Breast epithelium (tissue), 4 donors: ENCODE measurements at regions not wholly inside any gene's neighbourhood (a gene's known extent, or its start where the extent isn't known, plus 50 kb on each side); places are given as distances from the start of the nearest gene placed in this dataset.
"Not testable (repeated sequence)": the region's sequence is repeated elsewhere in the genome, so short reads cannot be mapped to it uniquely, and the experiment has no call there.

ENCODE experiments used
- DNase-seq, 2 donors: peaks; one replicate each; pipeline ENCODE4 v3.0.0-alpha.2; 2019; ENCODE audit warnings: low spot score in 2 of 2
- H3K27ac ChIP-seq, 2 donors: fragments of 200-600 bp; sonication (generic) in 1 of 2; one replicate each; pipeline ENCODE4 v1.5.1; 2016 to 2019; ENCODE audit warnings: mild to moderate bottlenecking in 1 of 2
- H3K27me3 ChIP-seq, 2 donors: fragments of 200-600 bp; sonication (generic) in 1 of 2; one replicate each; pipeline versions ENCODE4 v1.5.1 to v1.6.0; 2017 to 2019; ENCODE audit warnings: control low read depth in 1 of 2, mild to moderate bottlenecking in 1 of 2
- H3K36me3 ChIP-seq: fragments of 200-600 bp; one replicate; pipeline ENCODE4 v1.5.1; 2019
- H3K4me1 ChIP-seq, 2 donors: fragments of 200-600 bp; sonication (generic); one replicate each; pipeline ENCODE4 v1.5.1; 2016 to 2019; ENCODE audit warnings: control low read depth in 1 of 2
- H3K4me3 ChIP-seq, 3 donors: fragments of 200-600 bp; sonication (generic); 1 replicate in 2 of 3; 2 replicates in 1 of 3; pipeline ENCODE4 v1.5.1; 2016 to 2019; ENCODE audit warnings: mild to moderate bottlenecking in 3 of 3, moderate library complexity in 2 of 3
- H3K9me3 ChIP-seq, 2 donors: fragments of 200-600 bp; sonication (generic) in 1 of 2; one replicate each; pipeline ENCODE4 v1.5.1; 2016 to 2019; ENCODE audit warnings: control low read depth in 1 of 2
- POLR2A ChIP-seq: fragments of 450-650 bp; IDR thresholded peaks from one replicate; pipeline ENCODE4 v1.6.1; 2016; ENCODE audit warnings: antibody characterized with exemption, mild to moderate bottlenecking, moderate library complexity
- POLR2AphosphoS5 ChIP-seq, 3 donors: sonication (generic); formaldehyde crosslinking; IDR thresholded peaks; one replicate each; pipeline ENCODE4 v1.6.1; 2017; ENCODE audit warnings: antibody characterized with exemption in 3 of 3
- intact Hi-C: fragments of 100-400 bp; cut with DNase I; formaldehyde crosslinking; loops from one replicate; pipeline ENCODE4 v1.15.1; 2023; ENCODE audit warnings: low total_unique reads
- TF ChIP-seq, protein P1 (sequence below), 3 donors: fragments of 450-650 bp; IDR thresholded peaks; one replicate each; pipeline ENCODE4 v1.5.1; 2016 to 2017; ENCODE audit warnings: antibody characterized with exemption in 3 of 3, mild to moderate bottlenecking in 3 of 3, moderate library complexity in 3 of 3

DNA sequence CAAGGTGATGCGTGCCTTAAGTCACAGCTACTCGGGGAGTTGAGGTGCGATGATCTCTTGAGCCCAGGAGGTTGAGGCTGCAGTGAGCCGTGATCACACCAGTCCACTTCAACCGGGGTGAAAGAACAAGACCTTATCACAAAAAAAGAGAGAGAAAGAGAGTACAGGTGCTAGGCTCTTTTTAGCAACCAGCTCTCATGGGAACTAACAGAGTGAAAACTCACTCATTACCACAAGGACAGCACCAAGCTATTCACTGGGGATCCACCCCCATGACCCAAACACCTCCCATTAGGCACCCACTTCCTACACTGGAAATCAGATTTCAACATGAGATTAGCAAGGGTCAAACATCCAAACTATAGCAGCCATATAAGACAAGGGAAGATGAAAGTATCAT, 164.2 kb downstream of the NDUFA12 start:
- no peak for DNase-seq
- TF ChIP-seq POLR2A: no peak
- no peak for TF ChIP-seq POLR2AphosphoS5 (IDR thresholded peaks at IDR 0.05)
- TF ChIP-seq, protein P1, sequence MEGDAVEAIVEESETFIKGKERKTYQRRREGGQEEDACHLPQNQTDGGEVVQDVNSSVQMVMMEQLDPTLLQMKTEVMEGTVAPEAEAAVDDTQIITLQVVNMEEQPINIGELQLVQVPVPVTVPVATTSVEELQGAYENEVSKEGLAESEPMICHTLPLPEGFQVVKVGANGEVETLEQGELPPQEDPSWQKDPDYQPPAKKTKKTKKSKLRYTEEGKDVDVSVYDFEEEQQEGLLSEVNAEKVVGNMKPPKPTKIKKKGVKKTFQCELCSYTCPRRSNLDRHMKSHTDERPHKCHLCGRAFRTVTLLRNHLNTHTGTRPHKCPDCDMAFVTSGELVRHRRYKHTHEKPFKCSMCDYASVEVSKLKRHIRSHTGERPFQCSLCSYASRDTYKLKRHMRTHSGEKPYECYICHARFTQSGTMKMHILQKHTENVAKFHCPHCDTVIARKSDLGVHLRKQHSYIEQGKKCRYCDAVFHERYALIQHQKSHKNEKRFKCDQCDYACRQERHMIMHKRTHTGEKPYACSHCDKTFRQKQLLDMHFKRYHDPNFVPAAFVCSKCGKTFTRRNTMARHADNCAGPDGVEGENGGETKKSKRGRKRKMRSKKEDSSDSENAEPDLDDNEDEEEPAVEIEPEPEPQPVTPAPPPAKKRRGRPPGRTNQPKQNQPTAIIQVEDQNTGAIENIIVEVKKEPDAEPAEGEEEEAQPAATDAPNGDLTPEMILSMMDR (IDR thresholded peaks at IDR 0.05): no peak
- H3K36me3 ChIP-seq: no peaks in the 10 kb centered on the region
- H3K4me3 ChIP-seq: no peak overlapping the region
- H3K27ac ChIP-seq: no peak overlapping the region
- intact Hi-C loops: no loop called here
- H3K9me3 ChIP-seq: peaks cover 0 to 6% of the 10 kb centered on the region in 2 donors
- no peaks in the 10 kb centered on the region for H3K27me3 ChIP-seq
- no peaks in the 10 kb centered on the region for H3K4me1 ChIP-seq

DNA sequence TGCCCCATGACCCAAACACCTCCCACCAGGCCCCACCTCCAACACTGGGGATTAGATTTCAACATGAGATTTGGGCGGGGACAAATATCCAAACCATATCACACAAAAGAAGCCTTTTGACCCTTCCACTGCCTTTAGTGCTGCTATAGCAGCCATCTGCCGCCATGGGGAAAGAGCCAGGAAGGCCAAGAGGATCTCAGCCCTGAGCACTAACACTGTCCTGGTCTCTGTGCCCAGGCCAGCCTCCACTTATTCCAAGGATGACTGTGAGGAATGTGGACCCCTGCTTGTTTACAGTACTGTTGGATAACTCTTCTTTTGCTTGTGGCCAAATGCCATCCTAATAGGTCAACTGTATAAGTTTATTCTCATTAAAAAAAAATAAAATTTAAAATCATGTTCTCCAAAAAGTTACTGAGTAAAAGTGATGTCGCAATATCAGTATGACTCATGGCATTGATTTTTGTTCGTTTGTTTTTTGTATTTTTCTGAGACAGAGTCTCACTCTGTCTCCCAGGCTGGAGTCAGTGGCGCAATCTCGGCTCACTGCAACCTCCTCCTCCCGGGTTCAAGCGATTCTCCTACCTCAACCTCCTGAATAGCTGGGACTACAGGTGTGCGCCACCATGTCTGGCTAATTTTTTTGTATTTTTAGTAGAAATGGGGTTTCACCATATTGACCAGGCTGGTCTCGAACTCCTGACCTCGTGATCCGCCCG, 166.4 kb downstream of the NDUFA12 start:
- intact Hi-C loops, H3K9me3 ChIP-seq, DNase-seq, H3K36me3 ChIP-seq, H3K27me3 ChIP-seq, H3K4me1 ChIP-seq, H3K4me3 ChIP-seq: not testable (repeated sequence)
- H3K27ac ChIP-seq: peak overlapping the region; percentile 12 to 53

DNA sequence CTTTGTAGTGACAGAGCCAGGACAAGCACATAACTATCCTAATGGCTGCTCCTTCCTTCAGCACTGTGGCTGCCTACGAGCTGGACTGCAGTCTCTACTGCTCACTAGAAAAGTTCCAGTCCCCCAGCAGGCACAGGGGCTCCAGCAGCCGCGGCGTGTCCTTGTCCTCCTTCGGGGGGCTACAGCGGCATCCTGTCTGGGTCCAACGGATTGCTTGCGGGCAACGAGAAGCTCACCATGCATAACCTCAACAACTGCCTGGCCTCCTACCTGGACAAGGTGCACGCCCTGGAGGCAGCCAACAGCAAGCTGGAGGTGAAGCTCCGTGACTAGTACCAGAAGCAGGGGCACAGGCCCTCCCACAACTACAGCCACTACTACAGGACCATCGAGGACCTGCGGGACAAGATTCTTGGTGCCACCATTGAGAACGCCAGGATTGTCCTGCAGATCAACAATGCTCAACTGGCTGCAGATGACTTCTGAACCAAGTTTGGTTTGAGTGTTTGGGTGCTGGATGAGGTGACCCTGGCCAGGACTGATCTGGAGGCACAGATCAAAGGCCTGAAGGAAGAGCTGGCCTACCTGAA, 169.4 kb downstream of the NDUFA12 start:
- H3K36me3 ChIP-seq: no peaks in the 10 kb centered on the region
- H3K27ac ChIP-seq: peak overlapping the region; percentile 35 to 75
- TF ChIP-seq POLR2AphosphoS5 (IDR thresholded peaks at IDR 0.05) (no peak), POLR2A (no peak)
- TF ChIP-seq, protein P1 (IDR thresholded peaks at IDR 0.05): no peak
- no peaks in the 10 kb centered on the region for H3K4me1 ChIP-seq
- H3K27me3 ChIP-seq: no peaks in the 10 kb centered on the region
- no peak for DNase-seq
- H3K4me3 ChIP-seq: no peak overlapping the region
- intact Hi-C loops: no loop called here
- H3K9me3 ChIP-seq: peaks cover 0 to 6% of the 10 kb centered on the region in 2 donors

DNA sequence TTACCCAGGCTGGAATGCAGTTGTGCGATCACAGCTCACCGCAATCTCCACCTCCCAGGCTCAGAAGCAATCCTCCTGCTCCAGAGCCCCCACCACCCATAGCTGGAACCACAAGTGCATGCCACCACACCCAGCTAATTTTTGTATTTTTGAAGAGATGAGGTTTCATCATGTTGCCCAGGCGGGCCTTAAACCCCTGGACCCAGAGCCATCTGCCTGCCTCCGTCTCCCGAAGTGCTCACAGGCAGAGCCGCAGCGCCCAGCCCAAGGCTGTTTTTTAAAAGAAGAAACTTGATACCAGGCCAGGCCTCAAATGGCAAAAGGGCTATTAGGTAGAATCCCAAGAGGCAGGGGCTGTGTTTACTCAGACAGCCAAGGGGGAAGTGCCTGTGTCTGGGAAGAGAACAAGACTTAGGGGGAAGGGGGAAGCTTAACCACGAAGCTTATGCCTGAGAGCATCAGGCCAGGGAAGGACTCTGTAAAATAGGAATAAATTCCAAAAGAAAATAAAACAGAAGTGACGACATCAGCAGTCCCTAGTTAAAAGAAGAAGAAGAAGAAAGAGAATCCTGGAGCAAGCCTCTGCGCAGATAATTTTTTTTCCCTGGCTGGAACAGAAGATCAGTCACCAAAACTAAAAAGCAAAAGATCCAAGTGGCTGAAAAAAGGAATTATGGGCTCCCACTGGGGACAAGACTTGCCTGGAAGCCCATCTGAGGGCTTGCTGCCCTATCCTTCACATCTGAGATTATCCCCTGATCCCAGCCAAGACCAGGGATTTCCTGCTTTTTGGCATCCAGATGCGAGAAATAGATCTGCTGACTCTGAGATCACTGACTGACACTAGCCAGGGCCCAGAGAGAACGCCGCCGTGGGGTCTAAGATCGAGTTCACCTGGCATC, 170.5 kb downstream of the NDUFA12 start:
- intact Hi-C loops: no loop called here
- H3K36me3 ChIP-seq: no peaks in the 10 kb centered on the region

DNA sequence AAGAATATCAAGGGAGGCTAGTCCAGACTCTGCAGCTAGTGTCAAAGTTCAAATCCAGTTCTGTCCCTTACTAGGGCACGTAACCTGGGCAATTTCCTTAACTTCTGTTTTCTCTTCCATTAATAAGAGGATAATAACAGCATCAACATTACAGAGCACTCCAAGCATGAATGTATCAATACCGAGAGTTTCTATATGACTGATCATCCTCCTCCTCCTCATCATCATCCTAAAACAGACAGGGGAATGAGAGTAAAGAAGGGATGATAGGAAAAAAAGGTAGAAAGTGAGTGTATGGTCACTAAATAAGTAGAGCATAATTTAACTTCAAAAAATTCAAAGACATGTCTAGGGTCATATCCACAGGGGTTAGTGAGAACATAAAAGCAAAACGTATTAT, 171.4 kb downstream of the NDUFA12 start:
- no peak overlapping the region for H3K4me3 ChIP-seq
- no peaks in the 10 kb centered on the region for H3K9me3 ChIP-seq
- H3K27ac ChIP-seq: no peak overlapping the region
- no peaks in the 10 kb centered on the region for H3K27me3 ChIP-seq
- H3K4me1 ChIP-seq: no peaks in the 10 kb centered on the region
- DNase-seq: no peak
- H3K36me3 ChIP-seq: no peaks in the 10 kb centered on the region
- intact Hi-C loops: no loop called here
- TF ChIP-seq POLR2AphosphoS5 (IDR thresholded peaks at IDR 0.05) (no peak), POLR2A (no peak)
- TF ChIP-seq, protein P1 (IDR thresholded peaks at IDR 0.05): no peak

More for the DNA sequence above, 170.5 kb downstream of the NDUFA12 start:
- Histone ChIP-seq H3K4me1 (no peaks in the 10 kb centered on the region), H3K27me3 (no peaks in the 10 kb centered on the region), H3K9me3 (peaks cover 0 to 4% of the 10 kb centered on the region in 2 donors), H3K4me3 (no peak overlapping the region), H3K27ac (peak overlapping the region; percentile 35 to 75)
- TF ChIP-seq POLR2A (no peak), POLR2AphosphoS5 (IDR thresholded peaks at IDR 0.05) (no peak)
- TF ChIP-seq, protein P1 (IDR thresholded peaks at IDR 0.05): no peak
- DNase-seq: no peak
